ENCODE measurements at regions not wholly inside any gene's neighbourhood (a gene's known extent, or its start where the extent isn't known, plus 50 kb on each side); places are given as distances from the start of the nearest gene placed in this dataset.

DNA sequence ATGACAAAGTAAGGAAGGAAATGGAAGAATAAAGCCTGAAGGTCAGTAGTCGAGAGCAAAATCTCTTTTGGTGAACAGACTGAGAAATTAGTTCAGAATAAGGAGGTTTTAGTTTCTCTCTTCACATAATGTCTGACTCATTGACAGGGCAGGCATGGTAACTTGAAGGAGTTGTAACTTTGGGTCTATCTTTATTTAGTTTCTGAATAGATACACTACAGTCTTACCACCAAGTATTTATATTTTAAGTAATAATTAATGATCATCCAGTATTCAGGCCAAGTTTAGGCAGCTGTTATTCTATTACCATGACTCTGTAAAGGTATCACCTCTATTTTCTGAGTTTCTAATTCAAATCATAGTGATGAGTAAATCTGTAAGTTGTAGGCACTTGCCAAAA is 219.9 kb downstream of the SPRY2 start:
- no peak for DNase-seq

DNA sequence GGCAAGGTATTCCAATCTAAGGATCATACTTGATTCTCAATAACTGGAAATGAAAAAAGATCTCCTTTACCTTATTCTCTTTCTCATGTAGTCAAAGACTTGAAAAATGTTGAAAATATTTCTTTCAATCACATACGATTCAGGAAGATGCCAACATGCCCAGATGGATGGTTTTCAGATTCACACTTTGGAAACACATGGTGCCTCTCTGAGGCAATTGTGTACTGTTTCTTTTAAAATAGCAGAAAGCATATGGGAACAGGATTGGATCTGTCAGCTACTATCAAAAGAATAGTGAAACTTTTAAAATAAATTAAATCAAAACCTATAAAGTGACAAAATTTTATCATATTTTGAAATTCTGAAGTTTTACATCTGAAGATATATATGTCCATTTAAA is 222.4 kb downstream of the SPRY2 start:
- no peak for DNase-seq

DNA sequence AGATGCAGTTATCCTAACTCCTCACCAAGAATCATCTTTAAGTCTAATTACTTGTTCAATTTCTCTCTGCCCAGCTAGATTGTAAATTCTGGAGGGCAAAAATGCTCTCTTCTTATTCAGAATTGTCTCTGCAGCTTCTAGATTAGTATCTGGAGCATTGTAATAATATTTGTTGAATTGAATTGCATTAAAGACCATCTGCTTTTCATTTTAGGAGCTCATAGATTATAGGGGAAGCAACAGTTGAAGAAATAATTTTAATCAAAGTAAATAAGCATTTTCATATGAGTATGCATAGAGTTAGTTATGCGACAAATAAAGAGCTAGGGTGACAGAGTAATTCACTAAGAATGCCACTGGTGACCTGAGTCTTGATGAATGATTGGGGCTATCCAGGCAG is 222.8 kb downstream of the SPRY2 start:
- no peak for DNase-seq

DNA sequence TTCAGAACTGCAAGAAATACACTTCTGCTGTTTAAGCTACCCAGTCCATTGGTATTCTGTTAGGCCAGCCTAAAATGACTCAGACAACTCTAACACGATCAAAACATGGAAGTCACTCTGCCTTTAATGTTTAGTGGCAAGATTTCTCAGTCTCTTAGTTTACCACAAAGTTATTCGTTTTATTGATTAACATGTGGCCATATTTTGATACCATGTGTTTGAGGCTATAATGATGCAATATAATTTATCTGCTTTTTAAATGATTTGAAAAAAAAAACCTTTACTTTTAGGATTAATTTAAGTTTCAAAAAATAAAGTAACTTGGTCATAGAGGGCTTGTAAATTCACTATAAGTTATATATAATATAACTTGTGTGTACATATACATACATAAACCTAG is 223.4 kb downstream of the SPRY2 start:
- no peak for DNase-seq

DNA sequence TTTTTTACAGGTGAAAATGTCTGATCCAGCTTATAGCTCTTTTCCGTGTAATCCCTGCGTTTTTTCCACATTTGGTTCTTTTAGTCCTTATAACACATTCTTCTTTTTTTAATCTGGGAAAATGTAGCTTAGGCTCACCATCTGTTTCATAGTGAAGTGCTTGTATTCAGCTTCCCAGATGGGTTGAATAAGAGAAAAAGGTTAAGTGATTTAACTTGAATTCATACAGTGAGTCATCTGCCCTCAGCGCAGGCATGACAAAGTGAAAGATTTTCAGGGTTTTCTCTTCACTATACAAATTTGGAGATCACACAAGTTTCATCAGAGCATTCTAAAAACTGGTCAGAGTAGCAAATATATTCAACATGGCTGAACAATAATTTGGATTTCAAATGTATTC is 224.8 kb downstream of the SPRY2 start:
- no peak for DNase-seq

DNA sequence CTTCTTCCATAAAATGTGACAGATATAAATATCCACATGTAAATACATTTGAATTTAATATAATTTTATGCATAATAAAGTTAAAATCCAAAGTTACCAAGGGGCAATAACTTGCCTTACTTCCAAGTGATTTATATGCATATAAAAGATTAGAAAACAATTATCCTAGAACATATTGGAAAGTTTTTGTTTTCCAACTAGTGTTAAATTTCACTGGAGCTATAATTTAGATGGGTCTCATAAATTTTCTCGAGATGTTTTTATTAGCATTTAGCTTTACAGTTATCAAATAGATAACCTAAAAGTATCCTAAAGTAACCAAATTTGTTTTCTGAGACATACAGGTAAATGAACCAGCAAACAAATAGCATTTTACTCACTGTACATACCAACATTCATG is 225.3 kb downstream of the SPRY2 start:
- DNase-seq: no peak

DNA sequence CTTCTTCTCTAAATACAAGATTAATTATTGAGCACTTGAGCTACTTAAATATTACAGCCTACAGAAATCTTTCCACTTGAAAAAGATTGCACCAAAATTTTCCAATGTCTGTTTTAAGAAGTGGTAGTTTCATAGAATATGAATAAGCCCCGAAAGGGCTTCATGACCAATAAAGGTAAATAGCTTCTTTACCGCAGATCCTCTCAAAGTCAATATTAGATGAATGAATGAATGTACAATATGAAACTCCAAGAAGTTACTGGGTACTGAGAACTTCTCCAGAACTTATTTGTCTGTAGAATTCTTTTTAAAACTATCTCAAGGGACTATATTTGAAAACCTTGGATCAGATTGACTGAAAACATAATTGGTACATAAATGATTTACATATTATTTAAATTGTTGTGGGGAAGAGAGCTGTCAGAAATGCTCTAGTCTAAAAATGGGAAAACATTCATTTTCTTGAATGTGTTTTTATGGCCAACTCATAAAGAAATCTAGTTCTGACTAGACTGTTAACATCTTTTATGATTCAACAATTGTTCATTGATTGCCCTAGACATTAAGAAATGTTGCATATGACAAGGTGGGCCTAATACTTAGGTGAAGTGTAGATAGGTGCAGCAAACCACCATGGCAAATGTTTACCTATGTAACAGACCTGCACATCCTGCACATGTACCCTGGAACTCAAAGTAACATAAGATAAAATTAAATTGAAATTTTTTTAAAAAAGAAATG is 227.0 kb downstream of the SPRY2 start:
- DNase-seq: no peak

DNA sequence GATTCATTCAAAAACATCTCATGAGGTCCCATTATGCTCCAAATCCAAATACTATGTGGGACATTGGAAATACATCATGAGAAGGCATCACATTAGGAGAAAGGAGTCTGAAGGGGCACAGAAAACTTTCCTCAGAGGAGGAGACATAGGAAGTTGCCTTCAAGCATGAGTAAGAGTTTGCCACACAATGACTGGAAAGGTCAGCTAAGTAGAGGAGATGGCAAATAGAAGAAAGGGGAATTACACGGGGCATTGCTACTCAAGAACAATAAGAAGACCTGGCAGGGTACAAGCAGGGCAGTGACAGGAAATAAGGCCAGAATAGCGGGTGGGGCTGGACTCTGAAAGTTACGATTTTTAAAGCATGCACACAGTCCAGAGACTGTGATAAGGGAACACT is 231.6 kb downstream of the SPRY2 start:
- no peak for DNase-seq

DNA sequence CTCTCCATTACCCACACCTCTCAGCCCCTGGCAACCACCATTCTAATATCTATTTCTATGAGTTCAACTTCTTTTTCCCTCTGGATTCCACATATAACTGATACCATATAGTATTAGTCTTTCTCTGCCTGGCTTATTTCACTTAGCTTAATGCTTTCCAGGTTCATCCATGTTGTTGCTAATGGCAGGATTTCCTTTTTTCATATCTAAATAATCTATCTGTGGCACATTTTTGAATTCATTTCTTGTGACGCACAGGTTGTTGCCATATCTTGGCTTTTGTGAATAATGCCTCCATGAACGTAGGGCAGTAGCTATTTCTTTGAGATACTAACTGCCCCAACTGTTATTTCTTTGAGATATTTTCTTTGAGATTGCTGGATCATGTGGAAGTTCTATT is 235.6 kb downstream of the SPRY2 start:
- no peak for DNase-seq

DNA sequence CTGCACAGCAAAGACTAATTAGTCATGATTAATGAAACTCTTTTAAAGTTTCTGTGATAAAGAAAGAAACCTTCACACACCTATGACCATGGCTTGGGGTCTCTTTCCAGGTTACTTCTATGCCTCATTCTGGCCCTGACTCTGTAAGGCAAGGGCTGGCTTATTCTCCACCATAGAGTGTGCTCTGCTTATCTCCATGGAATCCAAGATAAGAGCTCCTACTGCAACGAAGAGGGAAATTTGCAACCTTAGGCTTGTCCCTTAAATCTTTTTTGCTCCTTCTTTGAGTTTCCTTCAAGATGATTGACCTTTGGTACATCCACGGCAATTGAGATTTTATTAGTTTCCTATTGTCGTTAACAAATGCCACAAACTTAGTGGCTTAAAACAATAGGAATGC is 239.9 kb downstream of the SPRY2 start:
- no peak for DNase-seq

DNA sequence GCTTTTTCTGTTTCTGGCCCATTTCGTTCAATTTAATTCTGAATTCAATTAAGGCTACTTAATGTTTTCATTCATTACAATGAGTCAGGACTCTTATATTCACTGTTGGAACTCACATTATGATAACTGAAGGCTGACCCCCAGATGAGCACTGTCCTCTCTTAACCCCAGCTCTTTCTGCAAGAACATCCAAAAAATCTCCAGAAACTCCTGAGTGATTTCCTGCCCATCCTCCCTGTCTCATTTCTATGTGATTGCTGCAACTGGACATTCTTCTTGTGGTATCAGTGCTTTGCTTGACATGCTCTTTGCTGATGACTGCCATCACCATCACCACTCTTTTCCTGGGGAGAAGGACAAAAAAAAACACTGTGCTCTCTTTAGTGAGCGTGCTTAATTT is 240.3 kb downstream of the SPRY2 start:
- DNase-seq: no peak

DNA sequence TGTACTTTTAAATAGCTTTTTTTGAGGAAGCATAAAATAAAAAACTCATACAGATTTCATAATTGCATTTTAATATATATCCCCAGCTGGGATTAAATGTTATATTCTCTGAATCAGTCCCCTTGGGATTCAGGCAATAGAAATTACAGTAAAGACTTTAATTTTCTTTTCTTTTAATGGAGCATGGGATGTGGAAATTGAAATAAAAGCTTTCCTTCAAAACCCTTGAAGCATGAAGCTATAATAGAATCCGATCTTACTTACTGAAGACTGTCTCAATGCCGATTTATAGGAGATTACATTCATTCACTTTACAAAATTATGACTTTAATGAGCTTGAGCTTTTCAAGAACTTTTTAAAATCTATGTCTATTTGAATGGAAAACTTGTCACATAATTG is 243.4 kb downstream of the SPRY2 start:
- DNase-seq: no peak

DNA sequence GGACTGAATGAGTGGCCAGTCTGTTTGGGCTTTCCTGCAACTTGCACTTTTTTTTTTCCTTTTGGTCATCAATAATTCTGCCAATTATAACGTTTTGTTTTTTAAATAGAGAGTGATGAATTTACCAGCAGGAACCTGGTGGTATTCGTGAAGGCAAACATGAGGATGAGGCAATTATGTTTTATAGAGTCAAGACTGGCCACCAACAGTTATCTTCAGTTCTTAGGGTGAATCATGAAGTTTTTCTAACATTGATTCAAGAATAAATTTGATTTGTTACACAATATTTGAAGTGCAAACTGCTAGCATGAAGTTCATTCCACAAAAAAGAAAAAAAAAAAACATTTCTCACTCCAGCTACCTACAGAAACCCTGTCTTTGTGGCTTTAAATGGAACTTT is 244.5 kb downstream of the SPRY2 start:
- no peak for DNase-seq

DNA sequence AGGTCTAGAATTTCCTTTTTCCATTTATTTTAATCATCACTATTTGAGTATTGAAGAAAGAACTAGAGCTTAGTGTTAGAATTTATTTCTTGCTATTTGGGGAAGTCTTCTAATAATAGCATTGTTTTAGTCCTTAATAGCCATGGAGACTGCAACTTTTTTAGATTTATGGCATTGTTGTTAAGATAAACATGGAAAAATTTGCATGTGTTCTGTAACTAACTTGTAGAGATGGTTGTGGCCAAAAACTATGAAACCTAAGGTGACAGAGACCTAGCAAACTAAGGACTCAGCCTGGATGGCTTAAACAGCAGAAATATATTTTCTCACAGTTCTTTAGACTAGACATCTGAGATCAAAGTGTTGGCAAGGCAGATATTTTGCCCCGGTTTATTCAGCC is 246.4 kb downstream of the SPRY2 start:
- DNase-seq: no peak

DNA sequence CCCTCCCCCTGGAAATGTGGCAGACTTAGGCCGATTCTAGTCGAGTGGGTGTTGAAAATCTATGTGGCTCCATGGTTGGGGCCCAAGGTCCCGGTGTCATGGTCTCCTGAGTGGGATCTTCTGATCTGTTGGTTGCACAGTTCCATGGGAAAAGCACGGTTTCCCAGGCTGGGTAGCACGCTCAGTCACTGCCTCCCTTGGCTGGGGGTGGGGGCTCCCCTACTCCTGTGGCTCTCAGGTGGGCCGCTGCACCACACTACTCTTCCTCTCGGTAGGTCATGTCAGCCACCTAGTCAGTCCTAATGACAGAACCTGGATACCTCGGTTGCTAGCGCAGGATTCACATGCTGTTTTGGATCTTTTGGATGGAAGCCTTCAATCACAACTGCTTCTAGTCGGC is 247.0 kb downstream of the SPRY2 start:
- no peak for DNase-seq

DNA sequence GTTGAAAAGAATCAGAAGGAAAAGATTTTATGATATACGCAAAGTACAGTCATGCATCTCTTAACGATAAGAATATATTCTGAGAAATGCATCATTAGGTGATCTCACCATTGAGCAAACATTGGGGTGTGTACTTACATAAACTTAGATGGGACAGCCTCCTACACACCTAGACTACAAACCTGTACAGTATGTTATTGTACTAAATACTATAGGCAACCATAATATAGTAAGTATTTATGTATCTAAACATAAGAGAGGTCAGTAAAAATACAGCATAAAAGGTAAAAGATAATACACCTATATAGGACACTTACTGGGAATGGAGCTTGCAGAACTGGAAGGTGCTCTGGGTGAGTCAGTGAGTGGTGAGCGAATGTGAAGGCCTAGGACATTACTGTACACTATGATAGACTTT is 254.6 kb downstream of the SPRY2 start:
- no peak for DNase-seq

DNA sequence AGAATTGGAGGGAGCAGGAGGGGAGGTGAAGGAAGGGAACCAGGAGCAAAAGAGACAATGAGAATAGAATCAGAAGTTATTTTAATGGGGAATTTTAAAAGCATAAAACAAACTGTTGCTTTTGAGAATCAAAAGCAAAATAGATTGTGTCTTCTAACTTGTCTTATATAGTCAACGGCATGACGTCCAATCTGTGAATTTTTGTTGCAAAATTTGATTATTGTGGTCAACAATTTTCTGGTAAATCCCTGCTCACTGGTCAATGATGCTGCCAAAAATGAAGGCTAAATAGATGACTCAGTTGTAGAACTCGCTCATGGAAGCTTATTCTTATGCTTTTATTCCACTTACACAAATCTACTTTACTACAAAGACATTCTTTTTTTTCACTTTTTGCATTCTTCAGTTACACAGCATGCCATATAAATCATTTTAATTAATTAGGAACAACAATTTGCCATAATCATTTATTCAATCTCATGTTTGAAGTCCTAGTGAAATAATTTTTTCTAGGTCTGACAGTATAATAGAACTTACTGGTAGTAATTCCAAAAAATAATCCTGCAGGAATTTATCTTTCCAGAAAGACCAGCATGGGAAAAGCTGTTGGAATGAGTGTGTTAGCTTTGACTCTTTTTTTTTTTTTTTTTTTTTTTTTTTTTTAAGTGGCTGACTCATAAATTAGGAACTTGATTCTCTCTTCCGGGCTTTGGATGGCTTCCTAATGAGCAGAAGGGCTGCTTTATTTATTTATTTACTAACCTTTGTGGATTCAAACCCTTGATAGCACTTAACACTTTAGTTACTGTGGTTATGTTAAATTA is 256.9 kb downstream of the SPRY2 start:
- no peak for DNase-seq

DNA sequence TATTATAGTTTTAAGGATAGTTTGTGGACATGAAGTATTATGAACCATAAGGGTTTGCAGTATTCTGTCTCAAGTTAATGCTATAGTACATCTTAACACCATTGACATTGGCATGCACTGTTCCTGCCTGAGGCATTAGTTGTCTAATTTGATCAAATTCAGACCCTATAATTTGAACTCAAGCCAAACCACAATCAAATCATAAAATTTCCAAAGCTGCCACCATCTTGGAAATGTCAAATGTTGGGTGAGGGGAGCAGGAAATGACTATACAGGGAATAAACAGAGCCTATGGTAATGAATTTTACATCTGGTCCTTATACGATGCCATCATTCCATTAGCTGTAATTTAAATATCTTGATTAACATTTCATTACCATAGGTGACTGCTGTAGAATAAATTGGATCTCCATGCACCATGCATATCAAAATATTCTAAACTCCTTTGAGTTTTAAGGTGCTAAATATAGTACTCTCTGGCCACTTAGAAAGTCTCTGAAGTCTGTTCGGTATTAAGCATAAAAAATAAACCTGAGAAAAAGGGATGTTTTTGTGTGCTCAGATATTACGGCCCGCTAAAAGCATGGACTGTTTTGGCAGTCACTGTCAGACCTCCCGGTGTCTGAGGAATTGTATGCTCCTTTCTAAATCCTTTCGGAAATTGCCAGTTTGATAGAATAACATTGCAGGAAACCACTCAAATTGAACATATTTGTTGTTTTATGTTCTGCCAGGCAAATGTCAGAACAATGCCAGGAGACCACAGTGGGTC is 257.7 kb downstream of the SPRY2 start:
- DNase-seq: no peak

DNA sequence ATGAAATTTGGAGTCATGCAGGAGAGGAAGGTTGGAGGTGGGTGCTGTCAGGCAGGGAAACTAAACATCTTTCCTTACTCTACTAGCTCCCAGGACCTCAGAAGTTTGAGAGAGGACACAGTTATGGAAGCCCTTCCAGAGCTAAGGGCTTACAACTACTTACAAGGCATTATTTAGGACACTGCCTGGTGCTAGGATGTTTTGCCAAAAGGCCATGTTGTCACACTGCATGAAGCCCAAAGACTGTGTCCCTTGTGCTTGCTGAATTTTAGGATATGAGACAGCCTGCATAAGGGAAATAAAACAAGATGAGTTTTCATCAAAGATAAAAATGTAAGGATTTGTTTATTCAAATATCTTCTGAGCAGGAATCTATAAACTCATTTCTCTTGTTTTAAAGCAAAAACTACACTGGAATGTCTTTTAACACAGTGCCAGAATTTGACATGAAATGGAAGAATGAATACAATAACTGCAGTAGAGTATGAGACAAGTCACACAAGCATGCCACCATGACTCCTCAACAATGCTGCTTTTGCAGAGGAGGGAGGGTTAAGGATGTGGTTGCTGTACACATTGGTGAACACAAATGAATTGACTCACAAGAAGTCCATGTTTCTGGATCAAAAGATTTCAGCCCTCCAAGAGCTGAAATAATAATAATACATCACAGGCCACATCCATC is 258.4 kb downstream of the SPRY2 start:
- DNase-seq: no peak

DNA sequence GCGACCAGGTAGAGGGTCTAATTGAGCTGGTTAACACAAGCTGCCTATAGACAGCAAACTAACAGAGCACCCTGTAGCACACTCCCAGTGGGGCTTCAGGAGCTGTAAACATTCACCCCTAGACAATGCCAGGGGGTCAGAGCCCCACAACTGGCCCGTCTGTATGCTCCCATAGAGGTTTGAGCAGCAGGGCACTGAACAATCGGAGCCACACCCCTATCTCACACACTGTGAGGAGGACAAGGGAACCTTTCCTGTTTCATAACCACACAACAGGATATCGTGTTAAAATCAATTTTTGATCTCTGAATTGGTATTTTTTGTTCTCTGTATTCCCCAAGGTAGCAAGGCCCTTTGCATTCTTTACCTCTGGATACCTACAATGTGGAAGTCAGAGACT is 266.1 kb downstream of the SPRY2 start:
- no peak for DNase-seq

DNA sequence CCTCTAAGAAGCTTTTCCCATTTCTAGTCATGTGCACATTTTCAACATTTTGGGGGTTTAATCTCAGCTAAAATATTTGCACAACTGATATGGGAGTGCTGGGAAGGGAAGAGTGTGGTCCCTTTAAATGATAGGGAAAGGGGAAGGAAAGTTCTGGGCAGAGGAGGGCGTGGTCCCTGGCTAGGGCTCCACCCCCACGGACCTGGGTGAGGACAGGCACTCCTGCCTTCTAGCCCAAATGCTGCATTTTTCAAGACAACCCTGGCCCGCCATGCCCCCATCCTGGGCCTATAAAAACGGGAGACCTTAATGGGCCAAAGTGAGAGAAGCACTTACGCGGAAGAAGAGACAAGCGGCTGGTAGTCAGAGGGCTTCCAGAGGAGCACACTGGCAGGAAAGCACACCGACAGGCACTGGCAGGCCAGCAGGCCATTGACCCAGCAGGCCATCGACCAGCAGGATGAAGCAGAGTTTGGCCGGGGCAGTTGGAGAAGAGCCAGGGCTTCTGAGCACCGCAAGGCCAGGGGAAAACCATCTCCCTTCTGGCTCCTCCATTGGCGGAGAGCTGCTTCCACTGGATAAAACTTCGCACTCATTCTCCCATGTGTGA is 266.7 kb downstream of the SPRY2 start:
- DNase-seq: no peak

DNA sequence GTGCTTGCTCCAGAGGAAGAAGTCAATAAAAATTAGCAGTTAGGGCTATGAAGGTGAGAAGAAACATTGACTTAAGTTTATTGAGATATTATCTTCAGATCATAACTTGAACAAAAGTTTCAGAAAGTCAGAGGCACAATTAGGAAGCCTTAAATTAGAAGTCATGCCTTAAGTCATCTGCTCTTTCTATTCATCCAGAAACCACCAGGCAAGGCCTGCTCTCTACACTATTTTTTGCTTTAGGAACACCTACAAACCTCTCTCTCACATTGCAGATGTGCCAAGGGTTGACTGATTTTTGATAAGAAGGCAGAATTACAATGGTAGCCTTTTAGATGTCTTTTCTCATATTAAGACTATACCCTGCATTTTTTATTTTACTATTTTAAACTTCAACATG is 268.7 kb downstream of the SPRY2 start:
- no peak for DNase-seq
